ENCODE measurements at regions not wholly inside any gene's neighbourhood (a gene's known extent, or its start where the extent isn't known, plus 50 kb on each side); places are given as distances from the start of the nearest gene placed in this dataset.

- no peak overlapping the region for H3K4me3 ChIP-seq (ENCODE audit: low read depth in 1 of 2, low read length in 1 of 2)
- H3K9me3 ChIP-seq, result no peaks in the 10 kb centered on the region
- H3K27ac ChIP-seq, result no peak overlapping the region
- no peaks in the 10 kb centered on the region for H3K27me3 ChIP-seq
- TF ChIP-seq CTCF (IDR thresholded peaks at IDR 0.05), result no peak
- H3K36me3 ChIP-seq, result no peaks in the 10 kb centered on the region
- no peaks in the 10 kb centered on the region for H3K4me1 ChIP-seq (ENCODE audit: control insufficient read depth in 1 of 2, insufficient read depth in 1 of 2, low read depth in 1 of 2, low read length in 1 of 2)
Measured at GRCh38 chr13:103969520-103970050, 903.4 kb upstream of the SLC10A2 start.

GRCh38 chr13:103965506-103966243, 899.5 kb upstream of the SLC10A2 start:
- Histone ChIP-seq H3K27ac (no peak overlapping the region), H3K4me3 (ENCODE audit: low read depth in 1 of 2, low read length in 1 of 2) (no peak overlapping the region), H3K9me3 (no peaks in the 10 kb centered on the region), H3K36me3 (no peaks in the 10 kb centered on the region), H3K27me3 (no peaks in the 10 kb centered on the region), H3K4me1 (ENCODE audit: control insufficient read depth in 1 of 2, insufficient read depth in 1 of 2, low read depth in 1 of 2, low read length in 1 of 2) (no peaks in the 10 kb centered on the region)
- no peak for TF ChIP-seq CTCF (IDR thresholded peaks at IDR 0.05)

- no peaks in the 10 kb centered on the region for H3K36me3 ChIP-seq
- no peaks in the 10 kb centered on the region for H3K4me1 ChIP-seq (ENCODE audit: control insufficient read depth in 1 of 2, insufficient read depth in 1 of 2, low read depth in 1 of 2, low read length in 1 of 2)
- no peak for TF ChIP-seq CTCF (IDR thresholded peaks at IDR 0.05)
- H3K9me3 ChIP-seq, result no peaks in the 10 kb centered on the region
- H3K27me3 ChIP-seq, result no peaks in the 10 kb centered on the region
- H3K27ac ChIP-seq, result no peak overlapping the region
- H3K4me3 ChIP-seq (ENCODE audit: low read depth in 1 of 2, low read length in 1 of 2), result no peak overlapping the region
Measured at GRCh38 chr13:103961784-103962183, 895.6 kb upstream of the SLC10A2 start.

- Histone ChIP-seq H3K27ac (no peak overlapping the region), H3K4me1 (ENCODE audit: control insufficient read depth in 1 of 2, insufficient read depth in 1 of 2, low read depth in 1 of 2, low read length in 1 of 2) (no peaks in the 10 kb centered on the region), H3K9me3 (no peaks in the 10 kb centered on the region), H3K4me3 (ENCODE audit: low read depth in 1 of 2, low read length in 1 of 2) (no peak overlapping the region), H3K36me3 (no peaks in the 10 kb centered on the region), H3K27me3 (no peaks in the 10 kb centered on the region)
- no peak for TF ChIP-seq CTCF (IDR thresholded peaks at IDR 0.05)
Measured at GRCh38 chr13:103961129-103961528, 894.9 kb upstream of the SLC10A2 start.

GRCh38 chr13:103960001-103960400, 893.8 kb upstream of the SLC10A2 start:
- H3K36me3 ChIP-seq, result no peaks in the 10 kb centered on the region
- no peak for TF ChIP-seq CTCF (IDR thresholded peaks at IDR 0.05)
- no peaks in the 10 kb centered on the region for H3K27me3 ChIP-seq

More at GRCh38 chr13:103960001-103960400, 893.8 kb upstream of the SLC10A2 start:
- no peak overlapping the region for H3K27ac ChIP-seq
- H3K4me3 ChIP-seq (ENCODE audit: low read depth in 1 of 2, low read length in 1 of 2), result no peak overlapping the region
- no peaks in the 10 kb centered on the region for H3K4me1 ChIP-seq (ENCODE audit: control insufficient read depth in 1 of 2, insufficient read depth in 1 of 2, low read depth in 1 of 2, low read length in 1 of 2)
- no peaks in the 10 kb centered on the region for H3K9me3 ChIP-seq

Data from neutrophil (primary cell).